ENCODE measurements at regions not wholly inside any gene's neighbourhood (a gene's known extent, or its start where the extent isn't known, plus 50 kb on each side); places are given as distances from the start of the nearest gene placed in this dataset.

- TF ChIP-seq, protein P1, sequence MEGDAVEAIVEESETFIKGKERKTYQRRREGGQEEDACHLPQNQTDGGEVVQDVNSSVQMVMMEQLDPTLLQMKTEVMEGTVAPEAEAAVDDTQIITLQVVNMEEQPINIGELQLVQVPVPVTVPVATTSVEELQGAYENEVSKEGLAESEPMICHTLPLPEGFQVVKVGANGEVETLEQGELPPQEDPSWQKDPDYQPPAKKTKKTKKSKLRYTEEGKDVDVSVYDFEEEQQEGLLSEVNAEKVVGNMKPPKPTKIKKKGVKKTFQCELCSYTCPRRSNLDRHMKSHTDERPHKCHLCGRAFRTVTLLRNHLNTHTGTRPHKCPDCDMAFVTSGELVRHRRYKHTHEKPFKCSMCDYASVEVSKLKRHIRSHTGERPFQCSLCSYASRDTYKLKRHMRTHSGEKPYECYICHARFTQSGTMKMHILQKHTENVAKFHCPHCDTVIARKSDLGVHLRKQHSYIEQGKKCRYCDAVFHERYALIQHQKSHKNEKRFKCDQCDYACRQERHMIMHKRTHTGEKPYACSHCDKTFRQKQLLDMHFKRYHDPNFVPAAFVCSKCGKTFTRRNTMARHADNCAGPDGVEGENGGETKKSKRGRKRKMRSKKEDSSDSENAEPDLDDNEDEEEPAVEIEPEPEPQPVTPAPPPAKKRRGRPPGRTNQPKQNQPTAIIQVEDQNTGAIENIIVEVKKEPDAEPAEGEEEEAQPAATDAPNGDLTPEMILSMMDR (IDR thresholded peaks at IDR 0.05; ENCODE audit: low read depth, low read length): no peak
- no peak for DNase-seq (ENCODE audit: extremely low read depth, low read depth)
Observed at GRCh38 chr9:6072865-6073264, 57.4 kb upstream of the RANBP6 start.

DNA sequence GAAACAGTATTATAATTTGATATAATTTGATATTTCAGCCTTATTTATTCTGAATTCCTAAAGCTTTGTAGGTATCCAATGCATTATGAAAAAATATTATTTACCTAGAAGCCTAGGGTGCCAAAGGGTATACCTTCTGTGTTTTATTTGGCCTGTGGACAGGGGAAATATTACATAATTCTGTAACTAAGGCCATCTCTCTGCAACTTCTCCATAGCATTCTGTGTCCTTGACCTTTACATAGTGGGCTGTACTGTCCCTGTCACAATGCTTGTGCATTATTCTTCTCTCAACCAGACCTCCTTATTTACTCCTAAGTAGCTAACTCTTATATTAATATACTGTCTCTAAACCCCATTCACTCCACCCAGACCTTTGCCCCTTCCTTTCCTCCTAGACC is 57.0 kb upstream of the RANBP6 start:
- no peak for DNase-seq (ENCODE audit: extremely low read depth, low read depth)
- TF ChIP-seq, protein P1 (IDR thresholded peaks at IDR 0.05; ENCODE audit: low read depth, low read length): no peak

GRCh38 chr9:6068983-6069382 is 53.6 kb upstream of the RANBP6 start:
- DNase-seq (ENCODE audit: extremely low read depth, low read depth): no peak
- TF ChIP-seq, protein P1 (IDR thresholded peaks at IDR 0.05; ENCODE audit: low read depth, low read length): no peak

DNA sequence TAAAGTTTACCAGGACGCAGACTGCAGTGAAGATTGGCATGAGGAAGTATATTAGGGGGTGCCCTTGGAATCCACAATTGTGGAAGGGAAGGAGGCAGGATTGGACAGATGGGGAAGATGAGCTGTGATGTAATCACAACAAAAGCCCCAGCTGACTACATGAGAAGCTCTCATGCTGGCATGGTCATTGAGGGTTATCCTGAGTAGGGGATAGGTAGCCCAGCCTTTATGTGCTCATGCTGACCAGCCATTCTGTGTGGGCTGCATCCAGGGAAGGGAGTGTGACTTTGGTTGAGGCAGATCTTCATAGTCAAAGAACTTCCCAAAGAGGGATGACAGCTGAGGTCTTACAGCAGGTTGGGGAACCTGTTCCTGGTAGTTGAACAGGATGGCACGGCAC is 52.0 kb upstream of the RANBP6 start:
- no peak for DNase-seq (ENCODE audit: extremely low read depth, low read depth)

More for the DNA sequence above, 52.0 kb upstream of the RANBP6 start:
- TF ChIP-seq, protein P1 (IDR thresholded peaks at IDR 0.05; ENCODE audit: low read depth, low read length): no peak
